H1 (cell line): ENCODE measurements at regions not wholly inside any gene's neighbourhood (a gene's known extent, or its start where the extent isn't known, plus 50 kb on each side); places are given as distances from the start of the nearest gene placed in this dataset.

ENCODE experiments used
- CTCF ChIA-PET: fragments of 300-600 bp; sonication (Branson Sonifier 250); formaldehyde crosslinking; loops from one replicate; lab custom pipeline; 2021; ENCODE audit not compliant: partially characterized antibody; lab: Charles Lee
- POLR2A ChIA-PET: fragments of 300-600 bp; sonication (Branson Sonifier 250); formaldehyde crosslinking; loops from one replicate; lab custom pipeline; 2021; ENCODE audit warnings: inconsistent platforms; ENCODE audit not compliant: partially characterized antibody; lab: Charles Lee
- DNase-seq, 2 experiments: peaks; one replicate each; pipeline versions ENCODE4 v3.0.0 to v3.0.0-alpha.2; 2010 to 2022; ENCODE audit warnings: low spot score in 2 of 2, low read depth in 1 of 2, mixed read lengths in 1 of 2
- FAIRE-seq: peaks from 2 replicates; lab custom pipeline; 2011; peaks lifted over from hg19 to GRCh38; lab: Jason Lieb, UNC
- H2AFZ ChIP-seq: 2 replicates; pipeline ENCODE4 v1.8.1; 2012; ENCODE audit warnings: low read length, inconsistent platforms
- H2AK5ac ChIP-seq: 2 replicates; pipeline ENCODE4 v1.6.1; 2013; ENCODE audit warnings: low read depth, low read length
- H2BK120ac ChIP-seq: replicated peaks from 2 replicates; pipeline ENCODE3; 2013; ENCODE audit warnings: low read depth, low read length, inconsistent platforms
- H2BK12ac ChIP-seq: 2 replicates; pipeline ENCODE4 v1.6.1; 2013; ENCODE audit warnings: low read depth, low read length
- H2BK15ac ChIP-seq: 2 replicates; pipeline ENCODE4 v1.6.1; 2013; ENCODE audit warnings: low read length
- H2BK20ac ChIP-seq: 2 replicates; pipeline ENCODE4 v1.6.1; 2013; ENCODE audit warnings: low read length
- H2BK5ac ChIP-seq: 2 replicates; pipeline ENCODE4 v1.6.1; 2013; ENCODE audit warnings: low read depth, low read length
- H3K14ac ChIP-seq: 2 replicates; pipeline ENCODE4 v1.6.1; 2013; ENCODE audit warnings: inconsistent platforms; ENCODE audit not compliant: insufficient read length
- H3K18ac ChIP-seq: 2 replicates; pipeline ENCODE4 v1.6.1; 2013; ENCODE audit warnings: low read length; ENCODE audit errors: extremely low read depth
- H3K23ac ChIP-seq: 2 replicates; pipeline ENCODE4 v1.6.1; 2013; ENCODE audit warnings: inconsistent platforms; ENCODE audit not compliant: insufficient read length
- H3K23me2 ChIP-seq: 2 replicates; pipeline ENCODE4 v1.6.1; 2013; ENCODE audit warnings: low read depth, low read length
- H3K27ac ChIP-seq: 2 replicates; pipeline ENCODE4 v1.6.1; 2011; ENCODE audit warnings: low read depth, low read length, inconsistent platforms
- H3K27me3 ChIP-seq, 4 experiments: replicated peaks in 1 of 4; 1 replicate in 1 of 4; 2 replicates in 3 of 4; pipeline versions ENCODE4 v1.6.1 to v1.8.1; 2011 to 2013; ENCODE audit warnings: low read length in 3 of 4, mild to moderate bottlenecking in 3 of 4, inconsistent platforms in 2 of 4, mixed read lengths in 2 of 4, moderate library complexity in 1 of 4; ENCODE audit not compliant: control insufficient read depth in 3 of 4, insufficient read depth in 3 of 4; ENCODE audit errors: extremely low read depth in 1 of 4
- H3K36me3 ChIP-seq, 4 experiments: 2 replicates each; pipeline versions ENCODE4 v1.6.1 to v1.8.1; 2011 to 2013; ENCODE audit warnings: mild to moderate bottlenecking in 4 of 4, low read length in 3 of 4, moderate library complexity in 2 of 4, control low read depth in 1 of 4, inconsistent platforms in 1 of 4; ENCODE audit not compliant: insufficient read depth in 4 of 4, control insufficient read depth in 2 of 4
- H3K4ac ChIP-seq: replicated peaks from 2 replicates; pipeline ENCODE3; 2013; ENCODE audit warnings: low read length, low read depth, mixed read lengths, inconsistent platforms; ENCODE audit not compliant: insufficient read length
- H3K4me1 ChIP-seq, 4 experiments: replicated peaks in 1 of 4; 1 replicate in 1 of 4; 2 replicates in 3 of 4; pipeline versions ENCODE4 v1.6.1 to v1.8.1; 2011 to 2013; ENCODE audit warnings: low read length in 3 of 4, inconsistent platforms in 2 of 4, mixed read lengths in 1 of 4; ENCODE audit not compliant: insufficient read depth in 4 of 4, control insufficient read depth in 3 of 4
- H3K4me2 ChIP-seq, 2 experiments: 2 replicates each; pipeline versions ENCODE4 v1.6.1 to v1.8.1; 2011 to 2013; ENCODE audit warnings: low read depth in 2 of 2, low read length in 2 of 2, control low read depth in 1 of 2, inconsistent platforms in 1 of 2, mild to moderate bottlenecking in 1 of 2; ENCODE audit not compliant: insufficient read depth in 1 of 2
- H3K4me3 ChIP-seq, 4 experiments: fragments of 200-600, 300-600 bp in 1 of 4; sonication (generic), shearing (Covaris generic), sonication (Bioruptor Twin) in 1 of 4; 2 replicates each; pipeline versions ENCODE4 v1.5.1 to v1.8.1; 2011 to 2016; ENCODE audit warnings: low read length in 4 of 4, low read depth in 3 of 4, control low read depth in 2 of 4, inconsistent platforms in 2 of 4, mild to moderate bottlenecking in 2 of 4, mixed read lengths in 1 of 4, moderate library complexity in 1 of 4; ENCODE audit not compliant: insufficient read depth in 2 of 4; ENCODE audit errors: extremely low read depth in 1 of 4
- H3K56ac ChIP-seq: replicated peaks from 2 replicates; pipeline ENCODE3; 2013; ENCODE audit warnings: low read depth, mild to moderate bottlenecking, mixed read lengths, low read length, inconsistent platforms; ENCODE audit not compliant: insufficient read length
- H3K79me1 ChIP-seq: 2 replicates; pipeline ENCODE4 v1.6.1; 2013; ENCODE audit warnings: low read depth, low read length, control low read depth
- H3K79me2 ChIP-seq, 2 experiments: 2 replicates each; pipeline versions ENCODE4 v1.6.1 to v1.8.1; 2012 to 2013; ENCODE audit warnings: low read length in 2 of 2, mild to moderate bottlenecking in 2 of 2, inconsistent platforms in 1 of 2; ENCODE audit not compliant: insufficient read depth in 2 of 2, control insufficient read depth in 1 of 2
- H3K9ac ChIP-seq, 4 experiments: replicated peaks in 1 of 4; 1 replicate in 1 of 4; 2 replicates in 3 of 4; pipeline versions ENCODE4 v1.6.1 to v1.8.1; 2011 to 2013; ENCODE audit warnings: low read depth in 3 of 4, low read length in 3 of 4, control low read depth in 2 of 4, mild to moderate bottlenecking in 2 of 4, moderate library complexity in 2 of 4, inconsistent platforms in 1 of 4; ENCODE audit errors: extremely low read depth in 1 of 4
- H3K9me3 ChIP-seq, 2 experiments: 2 replicates each; pipeline versions ENCODE4 v1.6.1 to v1.8.1; 2012 to 2013; ENCODE audit warnings: mild to moderate bottlenecking in 2 of 2, moderate library complexity in 2 of 2, control low read depth in 1 of 2, inconsistent platforms in 1 of 2, low read depth in 1 of 2, low read length in 1 of 2, mixed read lengths in 1 of 2; ENCODE audit not compliant: insufficient read depth in 2 of 2
- H4K20me1 ChIP-seq, 2 experiments: replicated peaks in 1 of 2; 2 replicates each; pipeline versions ENCODE3 to v1.8.1; 2011 to 2013; ENCODE audit warnings: inconsistent platforms in 2 of 2, low read length in 2 of 2, mild to moderate bottlenecking in 1 of 2; ENCODE audit not compliant: insufficient read depth in 2 of 2, control insufficient read depth in 1 of 2
- H4K5ac ChIP-seq: 2 replicates; pipeline ENCODE4 v1.6.1; 2013; ENCODE audit warnings: low read length, low read depth, mixed read lengths, inconsistent platforms; ENCODE audit not compliant: insufficient read length
- H4K8ac ChIP-seq: 2 replicates; pipeline ENCODE4 v1.8.0; 2013; ENCODE audit warnings: mild to moderate bottlenecking, moderate library complexity, low read length, inconsistent platforms; ENCODE audit not compliant: insufficient read depth; ENCODE audit errors: extremely low read depth
- H4K91ac ChIP-seq: replicated peaks from 2 replicates; pipeline ENCODE3; 2013; ENCODE audit warnings: low read length, mixed read lengths, inconsistent platforms; ENCODE audit not compliant: insufficient read length
- CTCF ChIP-seq, 3 experiments: IDR thresholded peaks; 1 replicate in 2 of 3; 2 replicates in 1 of 3; pipeline versions ENCODE4 v1.5.1 to v1.6.1; 2011; ENCODE audit warnings: low read length in 3 of 3, mild to moderate bottlenecking in 3 of 3, inconsistent platforms in 2 of 3, low read depth in 1 of 3, moderate library complexity in 1 of 3; ENCODE audit not compliant: insufficient read depth in 1 of 3; ENCODE audit errors: control extremely low read depth in 1 of 3
- KDM4A ChIP-seq: IDR thresholded peaks from one replicate; pipeline ENCODE4 v1.7.1; 2012; ENCODE audit warnings: low read depth, mild to moderate bottlenecking, moderate library complexity, low read length, inconsistent platforms; ENCODE audit not compliant: severe bottlenecking
- RAD21 ChIP-seq, 2 experiments: IDR thresholded peaks in 1 of 2; conservative IDR thresholded peaks in 1 of 2; 2 replicates each; pipeline ENCODE4 v1.6.1; 2011; ENCODE audit warnings: low read depth in 2 of 2, low read length in 2 of 2, improper control_type of control experiment in 1 of 2, inconsistent platforms in 1 of 2, mild to moderate bottlenecking in 1 of 2, moderate library complexity in 1 of 2
- WGBS, 2 experiments: shearing (Covaris generic) in 1 of 2; methylation state at CpG; one replicate each; pipeline versions ENCODE4 v1.1.6 to v1.1.7; 2013 to 2015; ENCODE audit warnings: low lambda C conversion rate in 2 of 2, mixed read lengths in 2 of 2, inconsistent platforms in 1 of 2, low coverage in 1 of 2, missing lambda C conversion rate in 1 of 2; ENCODE audit not compliant: insufficient replicate concordance in 2 of 2, insufficient coverage in 1 of 2, insufficient read length in 1 of 2; ENCODE audit errors: extremely low coverage in 1 of 2, missing lambda C conversion rate in 1 of 2; 5-methylcytosine and 5-hydroxymethylcytosine counted together

- H2AK5ac ChIP-seq: no peak overlapping the region
- no peak overlapping the region for H4K5ac ChIP-seq
- H2BK15ac ChIP-seq: no peak overlapping the region
- no peak overlapping the region for H4K8ac ChIP-seq
- H3K4me3 ChIP-seq: no peak overlapping the region
- TF ChIP-seq KDM4A: no peak
- peak; percentile 52 to 68 for TF ChIP-seq RAD21 (IDR thresholded peaks at IDR 0.05 in 1 of 2, conservative IDR thresholded peaks at IDR 0.05 in 1 of 2; ENCODE audit: low read depth in 2 of 2, low read length in 2 of 2)
- TF ChIP-seq CTCF (IDR thresholded peaks at IDR 0.05; ENCODE audit: control extremely low read depth in 1 of 3, insufficient read depth in 1 of 3, low read depth in 1 of 3, low read length in 3 of 3): peak; percentile 34 to 60 (median 46)
- no peaks in the 10 kb centered on the region for H3K79me1 ChIP-seq
- no peak overlapping the region for H2BK120ac ChIP-seq
- H3K4me2 ChIP-seq: no peak overlapping the region
- no peak overlapping the region for H3K4ac ChIP-seq
- no peaks in the 10 kb centered on the region for H3K9me3 ChIP-seq
- FAIRE-seq (no peak), DNase-seq (peak in 1 of 2 experiments; percentile 49)
- H3K56ac ChIP-seq: no peak overlapping the region
- H2BK5ac ChIP-seq: no peak overlapping the region
- H3K27me3 ChIP-seq: no peaks in the 10 kb centered on the region
- no peak overlapping the region for H3K18ac ChIP-seq
- no peak overlapping the region for H2BK12ac ChIP-seq
- CTCF ChIA-PET: interaction anchor here (0.7 to 2.2 kb wide), 10 partner anchors 9 to 298 kb away, joined by 3 to 7 read pairs (median 3); no protein-coding TSS in a partner anchor
- no peaks in the 10 kb centered on the region for H3K79me2 ChIP-seq
- H3K14ac ChIP-seq: no peak overlapping the region
- POLR2A ChIA-PET: interaction anchor here (1.5 kb wide), 1 partner anchor 192 kb away, joined by 3 read pairs; the partner anchor contains the start of gene STT3B
- no peaks in the 10 kb centered on the region for H3K23me2 ChIP-seq
- H4K91ac ChIP-seq: no peak overlapping the region
- no peak overlapping the region for H3K27ac ChIP-seq
- H3K9ac ChIP-seq: no peak overlapping the region
- no peak overlapping the region for H3K23ac ChIP-seq
- no peaks in the 10 kb centered on the region for H4K20me1 ChIP-seq
- peaks cover 0 to 5% (median 2%) of the 10 kb centered on the region in 4 experiments; a peak in 2 of 7 replicates for H3K4me1 ChIP-seq
- WGBS, 2 experiments: 77% methylated on average over 2 of the region's 2 CpGs; no CpG with 5 or more reads in 1 of the 2 experiments
- no peak overlapping the region for H2BK20ac ChIP-seq
- H3K36me3 ChIP-seq: no peaks in the 10 kb centered on the region
- no peak overlapping the region for H2AFZ ChIP-seq
These were observed 191.6 kb upstream of the STT3B start for GRCh38 chr3:31341130-31341529.
